ENCODE measurements at regions not wholly inside any gene's neighbourhood (a gene's known extent, or its start where the extent isn't known, plus 50 kb on each side); places are given as distances from the start of the nearest gene placed in this dataset.

DNA sequence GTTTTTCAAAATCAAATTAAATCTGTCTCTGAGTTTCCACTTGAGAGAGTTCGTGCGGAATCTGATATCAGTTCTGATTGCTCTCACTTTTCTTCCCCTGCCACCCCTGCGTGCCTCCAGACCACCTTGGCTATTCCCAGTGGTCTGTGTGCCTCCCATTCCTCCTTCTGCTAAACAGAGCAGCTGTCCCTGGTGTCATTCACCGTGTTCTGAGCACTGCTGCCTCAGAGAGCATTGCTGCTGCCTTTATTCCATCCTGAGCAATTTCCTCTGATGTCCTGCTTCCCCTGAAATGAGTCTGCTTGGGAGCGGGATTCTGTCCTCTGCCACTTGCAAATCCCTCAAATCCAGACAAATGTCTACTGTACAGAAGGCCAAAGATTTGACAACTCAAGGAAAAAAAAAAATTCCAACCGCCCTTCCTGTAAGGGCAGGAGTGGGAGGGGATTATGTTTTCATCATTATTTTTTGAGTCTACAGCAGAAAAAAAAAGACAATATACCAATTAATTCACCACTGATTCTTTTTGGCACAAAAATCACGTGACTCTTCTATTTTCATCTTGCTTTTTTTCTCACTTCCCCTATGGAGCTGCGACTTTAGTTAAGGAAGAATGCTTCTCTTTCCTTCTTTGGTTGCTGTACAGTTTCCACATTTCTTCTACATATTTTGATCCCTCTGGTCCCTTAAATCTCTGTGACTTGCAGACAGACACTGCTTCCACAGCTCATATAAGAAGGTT lies 833.0 kb downstream of the EPHA7 start:
- ATAC-seq (no peak), DNase-seq (no peak)
- Mint-ChIP-seq H3K9me3 (peaks cover 12% of the 10 kb centered on the region), H3K4me1 (no peaks in the 10 kb centered on the region), H3K27me3 (no peaks in the 10 kb centered on the region), H3K27ac (no peak overlapping the region), H3K36me3 (ENCODE audit: low read depth) (no peaks in the 10 kb centered on the region), H3K4me3 (no peak overlapping the region)

DNA sequence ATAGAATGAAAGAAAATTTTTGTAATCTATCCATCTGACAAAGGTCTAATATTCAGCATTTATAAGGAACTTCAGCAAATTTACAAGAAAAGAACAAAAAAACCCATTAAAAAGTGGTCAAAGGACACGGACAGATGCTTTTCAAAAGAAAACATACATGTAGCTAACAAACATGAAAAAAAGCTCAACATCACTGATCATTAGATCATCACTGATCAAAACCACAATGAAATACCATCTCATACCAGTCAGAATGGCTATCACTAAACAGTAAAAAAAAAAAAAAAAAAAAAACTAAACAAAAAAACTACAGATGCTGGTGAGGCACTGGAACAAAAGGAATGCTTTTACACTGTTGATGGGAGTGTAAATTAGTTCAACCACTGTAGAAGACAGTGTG lies 837.1 kb downstream of the EPHA7 start:
- Mint-ChIP-seq H3K36me3 (ENCODE audit: low read depth) (no peaks in the 10 kb centered on the region), H3K27ac (no peak overlapping the region), H3K27me3 (no peaks in the 10 kb centered on the region), H3K4me1 (no peaks in the 10 kb centered on the region), H3K9me3 (peaks cover 33% of the 10 kb centered on the region), H3K4me3 (no peak overlapping the region)
- no peak for DNase-seq
- ATAC-seq: no peak

DNA sequence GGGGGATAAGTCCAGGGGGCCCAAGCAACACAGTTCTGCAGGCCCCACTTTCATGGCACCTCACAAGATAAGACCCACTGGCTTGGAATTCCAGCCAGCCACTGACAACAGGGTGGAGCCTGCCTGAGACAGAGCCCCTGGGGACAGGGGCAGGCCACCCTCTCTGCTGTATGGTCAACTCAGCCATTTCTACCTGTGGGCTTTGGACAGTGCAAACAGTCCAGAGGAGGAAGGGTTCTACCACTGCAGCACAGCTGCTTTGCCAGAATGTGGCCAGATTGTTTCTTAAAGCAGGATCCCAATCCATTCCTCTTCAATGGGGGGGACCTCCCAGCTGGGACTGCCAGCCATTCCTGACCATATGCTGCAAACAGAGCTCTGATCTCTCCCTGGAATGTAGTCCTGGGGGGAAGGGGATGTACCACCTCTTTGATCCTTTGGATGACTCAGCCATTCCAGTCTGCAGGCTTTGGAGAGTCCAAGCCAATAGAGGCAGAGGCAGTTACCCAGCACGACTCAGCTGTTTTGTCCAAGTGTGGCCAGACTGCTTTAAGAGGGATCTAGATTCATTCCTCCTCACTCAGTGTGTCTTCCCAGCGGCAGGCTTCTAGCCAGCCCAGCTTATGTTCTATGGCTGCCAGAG lies 842.2 kb downstream of the EPHA7 start:
- DNase-seq (no peak), ATAC-seq (no peak)
- H3K27me3 Mint-ChIP-seq: no peaks in the 10 kb centered on the region
- no peak overlapping the region for H3K4me3 Mint-ChIP-seq
- no peaks in the 10 kb centered on the region for H3K4me1 Mint-ChIP-seq
- no peaks in the 10 kb centered on the region for H3K36me3 Mint-ChIP-seq (ENCODE audit: low read depth)
- H3K9me3 Mint-ChIP-seq: peaks cover 34% of the 10 kb centered on the region
- H3K27ac Mint-ChIP-seq: no peak overlapping the region

DNA sequence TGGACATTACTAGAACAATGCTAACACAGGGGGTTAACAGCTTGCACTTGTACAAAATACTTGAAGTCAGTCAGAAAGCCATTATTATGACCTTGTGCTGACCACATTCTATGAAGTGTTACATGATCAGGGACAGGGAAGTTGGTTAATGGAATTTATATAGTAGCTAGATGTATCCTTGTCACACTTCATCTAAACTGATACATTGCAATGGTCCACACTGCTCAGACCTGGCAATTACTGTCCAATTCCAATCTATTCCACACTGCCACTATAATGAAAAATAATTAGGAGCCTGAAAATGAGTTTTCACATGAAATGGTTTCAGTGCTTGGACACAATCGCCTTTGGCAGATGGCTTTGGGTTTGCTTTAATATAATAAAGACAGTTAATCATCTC lies 850.8 kb downstream of the EPHA7 start:
- peaks cover 6% of the 10 kb centered on the region for H3K9me3 Mint-ChIP-seq
- H3K4me3 Mint-ChIP-seq: no peak overlapping the region
- H3K27me3 Mint-ChIP-seq: no peaks in the 10 kb centered on the region
- H3K27ac Mint-ChIP-seq: no peak overlapping the region
- DNase-seq (no peak), ATAC-seq (no peak)
- no peaks in the 10 kb centered on the region for H3K4me1 Mint-ChIP-seq
- no peaks in the 10 kb centered on the region for H3K36me3 Mint-ChIP-seq (ENCODE audit: low read depth)

DNA sequence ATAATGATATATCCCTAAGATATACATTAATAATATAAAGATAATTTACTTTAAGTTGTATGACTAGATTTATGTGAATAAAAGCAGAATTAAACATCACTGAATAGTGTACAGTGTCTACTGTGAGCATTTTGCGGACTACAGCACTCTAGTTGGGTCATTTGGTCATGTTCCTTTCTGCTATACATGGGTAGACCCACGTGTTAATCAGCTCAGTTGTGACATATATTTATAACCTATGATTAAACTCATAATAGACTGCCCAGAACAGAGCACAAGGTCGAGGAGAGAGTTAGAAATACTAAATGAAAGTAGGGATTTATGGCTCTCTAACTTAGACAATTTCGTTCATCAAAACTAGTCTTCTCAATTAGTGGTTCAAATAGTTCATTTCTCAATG lies 852.7 kb downstream of the EPHA7 start:
- Mint-ChIP-seq H3K36me3 (ENCODE audit: low read depth) (no peaks in the 10 kb centered on the region), H3K27ac (no peak overlapping the region), H3K9me3 (peaks cover 8% of the 10 kb centered on the region), H3K4me3 (no peak overlapping the region), H3K4me1 (no peaks in the 10 kb centered on the region), H3K27me3 (no peaks in the 10 kb centered on the region)
- DNase-seq: no peak
- ATAC-seq: no peak

DNA sequence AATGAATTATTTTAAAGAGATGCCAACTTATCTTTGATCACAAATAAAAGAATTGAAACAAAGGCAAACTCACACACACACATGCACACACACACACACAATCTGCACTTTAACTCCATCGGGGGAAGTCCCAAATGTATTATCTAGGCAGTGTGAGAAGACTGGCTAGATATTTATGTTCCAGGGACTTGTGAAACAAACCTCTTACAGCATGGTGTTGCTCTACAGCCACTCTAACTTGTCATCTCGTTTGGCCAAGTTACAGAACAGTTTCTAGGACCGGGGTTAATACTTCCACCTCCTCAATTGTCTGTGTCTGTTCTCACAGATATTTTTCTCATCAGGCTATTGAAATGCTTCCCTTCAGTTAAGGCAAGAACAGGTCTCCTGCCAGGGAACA lies 855.0 kb downstream of the EPHA7 start:
- no peaks in the 10 kb centered on the region for H3K27me3 Mint-ChIP-seq
- peaks cover 19% of the 10 kb centered on the region for H3K9me3 Mint-ChIP-seq
- no peak for DNase-seq
- H3K4me3 Mint-ChIP-seq: no peak overlapping the region
- no peak overlapping the region for H3K27ac Mint-ChIP-seq
- no peaks in the 10 kb centered on the region for H3K36me3 Mint-ChIP-seq (ENCODE audit: low read depth)
- ATAC-seq: no peak
- H3K4me1 Mint-ChIP-seq: no peaks in the 10 kb centered on the region

DNA sequence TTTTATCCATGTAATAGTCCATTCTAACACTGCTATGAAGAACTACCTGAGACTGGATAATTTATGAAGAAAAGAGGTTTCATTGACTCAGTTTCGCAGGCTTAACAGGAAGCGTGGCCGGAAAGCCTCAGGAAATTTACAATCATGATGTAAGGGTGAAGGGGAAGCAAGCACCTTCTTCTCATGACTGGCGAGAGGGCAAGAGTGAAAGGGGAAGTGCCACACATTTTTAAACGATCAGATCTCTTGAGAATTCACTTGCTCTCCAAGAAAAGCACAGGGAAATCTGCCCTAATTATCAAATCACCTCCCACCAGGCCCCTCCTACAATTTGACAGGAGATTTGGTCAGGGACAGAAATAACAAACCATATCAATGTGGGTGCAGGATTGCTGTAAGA lies 859.7 kb downstream of the EPHA7 start:
- ATAC-seq (no peak), DNase-seq (no peak)
- Mint-ChIP-seq H3K36me3 (ENCODE audit: low read depth) (no peaks in the 10 kb centered on the region), H3K4me3 (no peak overlapping the region), H3K9me3 (peaks cover 19% of the 10 kb centered on the region), H3K27me3 (no peaks in the 10 kb centered on the region), H3K4me1 (no peaks in the 10 kb centered on the region), H3K27ac (no peak overlapping the region)

DNA sequence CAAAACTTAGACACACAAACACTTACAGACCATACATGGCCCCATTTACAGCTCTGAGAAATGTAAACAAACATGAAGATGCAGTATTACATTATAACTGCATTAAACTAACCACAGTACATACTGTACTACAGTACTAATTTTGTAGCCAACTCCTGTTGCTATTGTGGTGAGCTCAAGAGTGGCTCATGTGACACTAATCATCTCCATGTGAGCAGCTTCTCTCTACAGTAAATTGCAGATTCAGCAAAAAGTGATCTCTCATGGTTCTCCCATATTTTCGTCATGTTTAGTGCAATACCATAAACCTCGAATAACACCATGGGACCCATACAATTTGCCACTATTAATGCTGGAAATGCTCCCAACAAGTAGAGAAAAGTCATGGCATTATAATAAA lies 860.4 kb downstream of the EPHA7 start:
- no peak overlapping the region for H3K4me3 Mint-ChIP-seq
- no peaks in the 10 kb centered on the region for H3K36me3 Mint-ChIP-seq (ENCODE audit: low read depth)
- no peak overlapping the region for H3K27ac Mint-ChIP-seq
- ATAC-seq (no peak), DNase-seq (no peak)
- peaks cover 19% of the 10 kb centered on the region for H3K9me3 Mint-ChIP-seq
- H3K27me3 Mint-ChIP-seq: no peaks in the 10 kb centered on the region
- no peaks in the 10 kb centered on the region for H3K4me1 Mint-ChIP-seq

DNA sequence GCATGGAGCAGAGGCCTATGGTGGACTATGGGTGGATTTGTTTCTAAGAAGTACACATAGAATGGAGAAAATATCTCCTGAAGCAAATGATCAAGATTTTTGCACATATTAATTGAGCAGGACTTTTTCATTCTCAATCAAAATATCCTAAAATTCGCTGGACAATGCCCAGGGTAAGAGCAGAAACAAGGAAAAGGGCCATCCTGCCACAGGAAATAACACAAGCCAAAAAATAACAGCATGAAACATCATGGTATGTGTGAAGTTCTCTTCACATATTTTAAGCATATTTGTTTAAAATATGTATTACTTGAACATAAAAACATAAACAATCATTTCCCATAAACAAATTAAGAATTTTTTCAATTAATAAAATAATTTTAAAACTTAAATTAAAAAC lies 868.9 kb downstream of the EPHA7 start:
- DNase-seq (no peak), ATAC-seq (no peak)
- no peak overlapping the region for H3K4me3 Mint-ChIP-seq
- H3K9me3 Mint-ChIP-seq: peaks cover 4% of the 10 kb centered on the region
- no peaks in the 10 kb centered on the region for H3K36me3 Mint-ChIP-seq (ENCODE audit: low read depth)
- no peak overlapping the region for H3K27ac Mint-ChIP-seq
- H3K27me3 Mint-ChIP-seq: no peaks in the 10 kb centered on the region
- H3K4me1 Mint-ChIP-seq: no peaks in the 10 kb centered on the region

DNA sequence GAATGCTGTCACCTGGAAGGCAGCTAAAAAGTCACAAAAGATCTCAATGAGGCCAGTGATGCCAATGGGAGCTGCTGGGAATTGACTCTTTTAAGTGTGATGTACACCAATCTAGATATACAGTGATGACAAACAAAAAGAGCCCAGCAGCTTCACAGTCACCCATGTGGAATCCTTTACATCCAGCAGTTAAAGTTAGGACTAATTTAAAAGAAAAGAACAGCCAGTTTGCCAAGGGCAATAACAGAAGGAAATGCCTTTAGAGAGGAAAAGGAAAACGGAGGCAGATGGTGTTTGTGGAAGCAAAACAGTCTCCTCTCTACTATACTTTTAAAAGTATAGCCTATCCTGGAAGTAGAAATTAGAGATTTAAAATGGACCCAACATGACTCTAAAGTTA lies 873.5 kb downstream of the EPHA7 start:
- peaks cover 4% of the 10 kb centered on the region for H3K9me3 Mint-ChIP-seq
- ATAC-seq (no peak), DNase-seq (no peak)
- H3K4me3 Mint-ChIP-seq: no peak overlapping the region
- no peak overlapping the region for H3K27ac Mint-ChIP-seq
- H3K36me3 Mint-ChIP-seq (ENCODE audit: low read depth): no peaks in the 10 kb centered on the region
- H3K27me3 Mint-ChIP-seq: no peaks in the 10 kb centered on the region
- no peaks in the 10 kb centered on the region for H3K4me1 Mint-ChIP-seq

DNA sequence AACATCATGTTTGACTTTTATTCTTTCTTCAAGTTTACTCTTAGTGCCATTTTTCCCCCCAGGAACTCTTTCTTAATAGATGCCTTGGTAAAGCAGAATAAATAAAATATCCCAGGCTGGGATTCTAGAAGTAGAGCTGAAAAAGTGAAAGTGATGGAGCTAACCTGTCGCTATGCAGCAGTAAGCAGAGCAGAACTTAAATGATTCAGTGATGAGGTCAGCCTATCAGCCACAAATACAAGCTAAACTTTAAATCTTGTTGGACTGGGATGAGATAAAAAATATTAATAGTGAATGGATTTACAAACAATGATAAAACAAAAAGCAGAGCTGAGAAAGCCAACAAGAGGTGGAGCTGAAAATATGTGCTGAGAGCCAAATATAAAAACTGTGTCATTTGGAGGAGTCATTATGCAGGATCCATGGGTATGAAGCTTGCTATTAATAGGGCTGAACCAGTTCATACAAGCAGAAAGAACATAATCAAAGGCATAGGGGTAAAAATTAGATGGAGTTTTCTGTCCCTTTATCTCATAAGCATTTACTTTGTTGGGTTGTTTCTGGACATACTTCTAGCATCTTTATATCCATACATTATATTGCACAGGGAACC lies 877.8 kb downstream of the EPHA7 start:
- no peak overlapping the region for H3K4me3 Mint-ChIP-seq
- H3K9me3 Mint-ChIP-seq: no peaks in the 10 kb centered on the region
- H3K36me3 Mint-ChIP-seq (ENCODE audit: low read depth): no peaks in the 10 kb centered on the region
- H3K27ac Mint-ChIP-seq: no peak overlapping the region
- ATAC-seq (no peak), DNase-seq (no peak)
- no peaks in the 10 kb centered on the region for H3K27me3 Mint-ChIP-seq
- no peaks in the 10 kb centered on the region for H3K4me1 Mint-ChIP-seq

DNA sequence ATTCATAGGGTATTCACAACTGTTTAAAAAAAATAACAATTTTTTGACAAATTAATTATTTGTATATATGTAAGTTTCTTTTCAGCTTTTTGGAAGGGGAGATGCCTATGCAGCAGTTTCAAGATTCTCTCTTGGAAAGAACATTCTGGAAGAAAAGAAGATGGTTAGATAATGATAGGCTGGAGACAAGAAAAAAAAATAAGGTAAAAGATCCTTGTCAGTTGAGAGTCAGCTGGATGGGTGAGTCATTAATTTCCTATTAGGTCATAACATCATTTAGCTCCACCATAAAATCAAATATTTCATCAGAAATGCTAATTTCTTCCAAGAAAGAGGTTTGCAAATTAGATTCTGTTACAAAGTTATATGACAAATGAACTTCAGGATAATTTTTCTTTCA lies 880.4 kb downstream of the EPHA7 start:
- H3K4me3 Mint-ChIP-seq: no peak overlapping the region
- ATAC-seq (no peak), DNase-seq (no peak)
- H3K4me1 Mint-ChIP-seq: no peaks in the 10 kb centered on the region
- H3K27ac Mint-ChIP-seq: no peak overlapping the region
- H3K36me3 Mint-ChIP-seq (ENCODE audit: low read depth): no peaks in the 10 kb centered on the region
- no peaks in the 10 kb centered on the region for H3K9me3 Mint-ChIP-seq
- H3K27me3 Mint-ChIP-seq: no peaks in the 10 kb centered on the region

DNA sequence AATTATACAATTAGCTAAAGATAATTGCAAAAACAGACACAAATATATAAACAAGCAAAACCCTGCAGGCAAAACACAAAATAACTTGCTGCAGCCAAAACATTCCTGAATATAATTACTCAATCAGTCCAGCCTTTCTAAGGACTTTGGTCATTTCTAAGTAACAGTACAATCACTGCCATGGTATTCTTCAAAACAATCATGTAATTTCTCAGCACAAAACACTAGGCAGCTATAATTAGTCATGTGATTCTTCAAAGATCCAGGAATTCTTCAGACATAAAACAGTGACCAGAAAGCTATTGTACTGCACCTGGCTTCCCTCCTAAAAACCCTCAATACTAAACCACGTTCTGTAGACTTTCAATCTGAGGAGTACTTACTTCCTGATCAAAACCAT lies 881.1 kb downstream of the EPHA7 start:
- no peaks in the 10 kb centered on the region for H3K9me3 Mint-ChIP-seq
- DNase-seq (no peak), ATAC-seq (no peak)
- H3K36me3 Mint-ChIP-seq (ENCODE audit: low read depth): no peaks in the 10 kb centered on the region
- H3K4me3 Mint-ChIP-seq: no peak overlapping the region
- H3K4me1 Mint-ChIP-seq: no peaks in the 10 kb centered on the region
- no peaks in the 10 kb centered on the region for H3K27me3 Mint-ChIP-seq
- no peak overlapping the region for H3K27ac Mint-ChIP-seq

DNA sequence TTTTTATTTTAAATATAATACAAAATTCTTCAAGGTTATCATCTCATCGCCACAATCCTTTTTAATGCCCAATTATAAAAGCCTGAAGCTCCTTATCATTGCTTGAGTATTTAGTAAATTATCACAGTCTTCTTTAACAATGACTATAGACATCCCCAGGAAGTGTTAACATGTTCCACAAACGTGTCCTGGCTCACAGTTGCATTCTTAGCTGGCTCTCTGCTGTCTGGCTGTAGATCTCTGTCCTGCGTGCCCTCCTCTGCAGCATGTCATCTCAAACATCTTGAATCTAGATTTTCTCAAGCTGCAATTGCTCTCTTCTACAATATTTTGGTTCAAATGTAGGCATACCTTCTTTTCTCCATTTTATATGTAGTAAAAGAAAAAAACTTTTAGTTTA lies 885.2 kb downstream of the EPHA7 start:
- no peaks in the 10 kb centered on the region for H3K27me3 Mint-ChIP-seq
- no peak for ATAC-seq
- no peak for DNase-seq
- no peak overlapping the region for H3K4me3 Mint-ChIP-seq
- no peaks in the 10 kb centered on the region for H3K36me3 Mint-ChIP-seq (ENCODE audit: low read depth)
- no peaks in the 10 kb centered on the region for H3K4me1 Mint-ChIP-seq
- no peaks in the 10 kb centered on the region for H3K9me3 Mint-ChIP-seq
- no peak overlapping the region for H3K27ac Mint-ChIP-seq

DNA sequence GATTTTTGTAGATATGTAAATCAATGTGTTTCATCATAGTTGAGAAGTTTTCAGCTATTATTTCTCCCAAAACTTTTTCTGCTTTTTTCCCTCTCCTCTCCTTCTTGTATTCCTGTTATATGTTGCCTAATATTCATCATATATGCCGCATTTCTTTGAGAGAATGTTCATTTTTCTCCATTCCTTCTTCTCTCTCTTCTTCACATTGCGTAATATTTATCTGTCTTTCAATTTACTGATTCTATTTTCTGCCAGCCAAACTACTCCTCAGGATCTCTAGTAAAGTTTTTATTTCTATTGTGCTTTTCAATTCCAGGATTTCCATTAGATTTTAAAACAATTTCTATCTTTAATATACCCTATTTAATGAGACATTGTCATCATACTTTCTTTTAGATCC lies 896.8 kb downstream of the EPHA7 start:
- DNase-seq (no peak), ATAC-seq (no peak)
- Mint-ChIP-seq H3K27me3 (no peaks in the 10 kb centered on the region), H3K9me3 (peaks cover 23% of the 10 kb centered on the region), H3K4me3 (no peak overlapping the region), H3K36me3 (ENCODE audit: low read depth) (no peaks in the 10 kb centered on the region), H3K27ac (no peak overlapping the region), H3K4me1 (no peaks in the 10 kb centered on the region)
